OCI-LY1 (cell line): ENCODE measurements at regions not wholly inside any gene's neighbourhood (a gene's known extent, or its start where the extent isn't known, plus 50 kb on each side); places are given as distances from the start of the nearest gene placed in this dataset.

Experiments used
- H2AFZ ChIP-seq: fragments of 200-600 bp; sonication (generic), shearing (Covaris generic); 2 replicates; pipeline ENCODE4 v1.6.0; 2014; ENCODE audit warnings: antibody characterized with exemption, mild to moderate bottlenecking, low read length
- H3F3A ChIP-seq: fragments of 200-600 bp; sonication (generic), shearing (Covaris generic); 2 replicates; pipeline ENCODE4 v1.6.0; 2014; ENCODE audit warnings: mild to moderate bottlenecking, antibody characterized with exemption, low read length, moderate library complexity; ENCODE audit not compliant: insufficient read depth
- H3K27ac ChIP-seq: fragments of 200-600 bp; sonication (generic); 2 replicates; pipeline ENCODE4 v1.5.1; 2014; ENCODE audit warnings: low read length, mixed run types, mild to moderate bottlenecking, low read depth; ENCODE audit not compliant: poor library complexity, severe bottlenecking
- H3K27me3 ChIP-seq: fragments of 200-600 bp; sonication (generic); 2 replicates; pipeline ENCODE4 v1.6.0; 2014; ENCODE audit warnings: antibody characterized with exemption, mild to moderate bottlenecking, low read length, moderate library complexity; ENCODE audit not compliant: insufficient read depth
- H3K36me3 ChIP-seq: fragments of 200-600 bp; sonication (generic); 2 replicates; pipeline ENCODE4 v1.6.1; 2014; ENCODE audit warnings: mild to moderate bottlenecking, antibody characterized with exemption, low read length, moderate library complexity, mixed read lengths; ENCODE audit not compliant: insufficient read depth
- H3K4me1 ChIP-seq: fragments of 200-600 bp; sonication (generic); 2 replicates; pipeline ENCODE4 v1.5.1; 2014; ENCODE audit warnings: mild to moderate bottlenecking, low read length, moderate library complexity; ENCODE audit not compliant: insufficient read depth, severe bottlenecking
- H3K4me2 ChIP-seq: fragments of 200-600 bp; sonication (generic), shearing (Covaris generic); 2 replicates; pipeline ENCODE4 v1.6.1; 2014; ENCODE audit warnings: low read length
- H3K4me3 ChIP-seq: fragments of 200-600 bp; sonication (generic); 2 replicates; pipeline ENCODE4 v1.5.1; 2014; ENCODE audit warnings: low read length, low read depth, mild to moderate bottlenecking, mixed read lengths; ENCODE audit not compliant: poor library complexity, severe bottlenecking
- H3K79me2 ChIP-seq: fragments of 200-600 bp; shearing (Covaris generic); 2 replicates; pipeline ENCODE4 v1.6.1; 2016; ENCODE audit warnings: mixed run types, low read length, mixed read lengths; ENCODE audit not compliant: insufficient read depth
- H3K9ac ChIP-seq: fragments of 200-600 bp; sonication (generic), shearing (Covaris generic); 2 replicates; pipeline ENCODE4 v1.6.1; 2014; ENCODE audit warnings: mild to moderate bottlenecking, low read length, mixed read lengths
- H3K9me2 ChIP-seq: fragments of 200-600 bp; sonication (generic), shearing (Covaris generic); 2 replicates; pipeline ENCODE4 v1.6.1; 2014; ENCODE audit warnings: low read depth, mild to moderate bottlenecking, low read length, mixed read lengths
- H3K9me3 ChIP-seq: fragments of 200-600 bp; shearing (Covaris generic); 2 replicates; pipeline ENCODE4 v1.6.1; 2014; ENCODE audit warnings: low read length, mixed read lengths
- H4K20me1 ChIP-seq: fragments of 200-600 bp; sonication (generic), shearing (Covaris generic); 2 replicates; pipeline ENCODE4 v1.6.0; 2016; ENCODE audit warnings: mild to moderate bottlenecking, low read length; ENCODE audit not compliant: insufficient read depth
- EZH2 ChIP-seq: fragments of 200-600 bp; sonication (generic), shearing (Covaris generic); IDR thresholded peaks from 2 replicates; pipeline ENCODE4 v1.8.0; 2017; ENCODE audit warnings: borderline replicate concordance, mixed run types, mild to moderate bottlenecking, antibody characterized with exemption, low read length, moderate library complexity, mixed read lengths
- TF ChIP-seq, protein P1 (sequence below): fragments of 200-600 bp; sonication (generic), shearing (Covaris generic); IDR thresholded peaks from 2 replicates; pipeline ENCODE4 v1.5.1; 2017; ENCODE audit warnings: mild to moderate bottlenecking, antibody characterized with exemption, low read length, moderate library complexity, mixed read lengths

DNA sequence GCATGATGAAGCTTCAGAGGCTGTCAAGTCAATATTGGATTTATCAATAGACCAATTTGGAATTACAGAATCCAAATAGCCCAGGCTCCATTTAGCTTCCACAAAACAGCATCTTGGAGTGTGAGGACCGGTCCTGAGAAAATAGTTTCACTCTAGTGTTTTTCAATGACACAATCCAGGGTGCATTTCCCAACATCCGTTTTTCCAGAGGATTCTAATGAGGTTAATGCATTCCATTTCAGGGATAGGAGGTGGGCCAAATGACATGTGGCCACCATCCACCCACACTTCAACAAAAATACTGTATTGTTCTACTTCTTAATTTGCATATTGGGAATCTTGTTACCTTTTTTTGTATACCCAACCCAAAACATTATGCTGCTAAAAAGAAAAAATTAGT, 229.8 kb upstream of the LDB2 start:
- H3K4me1 ChIP-seq, result no peaks in the 10 kb centered on the region
- H3K36me3 ChIP-seq, result no peaks in the 10 kb centered on the region
- H3K9me2 ChIP-seq, result no peaks in the 10 kb centered on the region
- TF ChIP-seq, protein P1, sequence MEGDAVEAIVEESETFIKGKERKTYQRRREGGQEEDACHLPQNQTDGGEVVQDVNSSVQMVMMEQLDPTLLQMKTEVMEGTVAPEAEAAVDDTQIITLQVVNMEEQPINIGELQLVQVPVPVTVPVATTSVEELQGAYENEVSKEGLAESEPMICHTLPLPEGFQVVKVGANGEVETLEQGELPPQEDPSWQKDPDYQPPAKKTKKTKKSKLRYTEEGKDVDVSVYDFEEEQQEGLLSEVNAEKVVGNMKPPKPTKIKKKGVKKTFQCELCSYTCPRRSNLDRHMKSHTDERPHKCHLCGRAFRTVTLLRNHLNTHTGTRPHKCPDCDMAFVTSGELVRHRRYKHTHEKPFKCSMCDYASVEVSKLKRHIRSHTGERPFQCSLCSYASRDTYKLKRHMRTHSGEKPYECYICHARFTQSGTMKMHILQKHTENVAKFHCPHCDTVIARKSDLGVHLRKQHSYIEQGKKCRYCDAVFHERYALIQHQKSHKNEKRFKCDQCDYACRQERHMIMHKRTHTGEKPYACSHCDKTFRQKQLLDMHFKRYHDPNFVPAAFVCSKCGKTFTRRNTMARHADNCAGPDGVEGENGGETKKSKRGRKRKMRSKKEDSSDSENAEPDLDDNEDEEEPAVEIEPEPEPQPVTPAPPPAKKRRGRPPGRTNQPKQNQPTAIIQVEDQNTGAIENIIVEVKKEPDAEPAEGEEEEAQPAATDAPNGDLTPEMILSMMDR, result no peak
- no peak for TF ChIP-seq EZH2
- H3K4me3 ChIP-seq, result no peak overlapping the region
- H4K20me1 ChIP-seq, result no peaks in the 10 kb centered on the region
- no peak overlapping the region for H3K9ac ChIP-seq
- H3K79me2 ChIP-seq, result no peaks in the 10 kb centered on the region
- H3K9me3 ChIP-seq, result no peaks in the 10 kb centered on the region
- no peak overlapping the region for H3K27ac ChIP-seq
- H3F3A ChIP-seq, result no peaks in the 10 kb centered on the region
- H2AFZ ChIP-seq, result no peak overlapping the region
- no peak overlapping the region for H3K4me2 ChIP-seq
- no peaks in the 10 kb centered on the region for H3K27me3 ChIP-seq

DNA sequence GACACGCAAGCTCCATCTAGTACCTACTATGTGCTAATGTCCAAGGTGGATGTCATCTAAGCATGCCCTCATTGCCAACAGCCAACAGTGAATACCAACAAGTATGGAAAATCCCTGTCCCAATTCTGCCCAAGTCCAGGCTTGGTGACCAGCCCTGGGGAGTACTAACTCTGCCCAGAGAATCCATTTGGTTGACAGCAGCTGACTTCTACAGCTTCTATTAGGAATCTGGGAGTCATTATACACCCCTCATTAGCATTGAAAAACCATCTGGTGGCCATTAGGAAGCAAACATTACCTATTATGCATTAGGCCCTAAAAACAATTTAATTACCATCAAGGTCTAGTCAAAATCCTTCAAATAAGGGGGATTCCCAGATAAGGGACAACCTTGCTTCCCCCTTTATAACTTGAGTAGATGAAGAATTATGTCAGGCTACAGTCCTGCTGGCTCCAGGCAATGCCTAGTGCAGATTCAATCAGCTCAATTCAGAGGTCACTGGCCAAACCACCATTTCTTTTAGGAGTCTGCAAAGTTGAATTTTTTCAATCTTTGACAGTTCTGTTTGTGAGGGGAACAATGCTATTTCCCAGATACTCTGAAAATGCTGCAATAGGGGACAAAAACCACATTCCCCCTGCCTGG, 228.0 kb upstream of the LDB2 start:
- Histone ChIP-seq H3K4me1 (no peaks in the 10 kb centered on the region), H3K79me2 (no peaks in the 10 kb centered on the region), H3K9me2 (no peaks in the 10 kb centered on the region), H3F3A (no peaks in the 10 kb centered on the region), H3K9ac (no peak overlapping the region), H3K4me2 (no peak overlapping the region), H3K4me3 (no peak overlapping the region), H4K20me1 (no peaks in the 10 kb centered on the region), H3K9me3 (no peaks in the 10 kb centered on the region), H3K27me3 (no peaks in the 10 kb centered on the region), H3K27ac (no peak overlapping the region), H3K36me3 (no peaks in the 10 kb centered on the region), H2AFZ (no peak overlapping the region)
- TF ChIP-seq EZH2, result no peak
- TF ChIP-seq, protein P1, result no peak

DNA sequence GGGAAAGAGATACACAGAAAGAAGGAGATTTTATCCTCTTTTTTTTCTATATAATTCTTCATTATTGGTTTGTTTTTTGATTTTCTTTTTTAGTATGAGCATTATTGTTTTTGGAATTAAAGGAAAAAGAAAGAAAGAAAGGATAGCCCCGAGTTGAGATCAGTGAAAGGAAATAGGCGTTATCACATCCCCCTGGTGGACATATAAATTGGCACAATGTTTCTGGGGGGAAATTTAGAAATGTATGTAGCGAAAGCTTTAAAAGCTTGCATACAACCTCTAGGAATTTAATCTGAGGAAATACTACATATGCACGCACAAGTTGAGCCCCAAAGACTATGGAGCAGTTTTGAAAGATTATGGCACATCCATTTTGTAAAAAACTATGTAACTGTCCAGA, 226.3 kb upstream of the LDB2 start:
- Histone ChIP-seq H3K9me3 (no peaks in the 10 kb centered on the region), H3K27me3 (no peaks in the 10 kb centered on the region), H3K79me2 (no peaks in the 10 kb centered on the region), H3K36me3 (no peaks in the 10 kb centered on the region), H3K4me3 (no peak overlapping the region), H4K20me1 (no peaks in the 10 kb centered on the region), H3K9ac (no peak overlapping the region), H2AFZ (no peak overlapping the region), H3K27ac (no peak overlapping the region), H3F3A (no peaks in the 10 kb centered on the region), H3K4me2 (no peak overlapping the region), H3K4me1 (no peaks in the 10 kb centered on the region), H3K9me2 (no peaks in the 10 kb centered on the region)
- TF ChIP-seq, protein P1, result no peak
- no peak for TF ChIP-seq EZH2
